ENCODE measurements at regions not wholly inside any gene's neighbourhood (a gene's known extent, or its start where the extent isn't known, plus 50 kb on each side); places are given as distances from the start of the nearest gene placed in this dataset.

DNA sequence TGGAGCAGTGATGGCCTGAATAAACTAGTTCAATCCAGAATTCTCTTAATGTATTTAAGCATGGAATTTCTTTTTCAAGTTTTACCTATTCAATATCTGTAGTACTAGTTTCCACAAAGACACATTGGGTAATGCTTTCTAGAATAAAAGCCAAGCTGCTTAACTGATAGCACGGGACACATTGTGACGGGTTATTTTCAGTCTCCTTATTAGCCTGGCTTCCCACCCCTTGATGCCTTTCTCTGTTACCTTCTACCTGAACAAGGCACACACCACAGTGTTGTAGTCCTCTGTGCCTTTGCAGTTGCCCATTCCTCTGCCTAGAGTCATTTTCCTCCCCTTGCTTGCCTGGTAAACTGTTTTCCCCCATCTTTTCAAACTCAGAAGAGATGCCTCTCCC lies 139.1 kb downstream of the HDGFL1 start:
- no peak for DNase-seq (ENCODE audit: low spot score)
- TF ChIP-seq, protein P1, sequence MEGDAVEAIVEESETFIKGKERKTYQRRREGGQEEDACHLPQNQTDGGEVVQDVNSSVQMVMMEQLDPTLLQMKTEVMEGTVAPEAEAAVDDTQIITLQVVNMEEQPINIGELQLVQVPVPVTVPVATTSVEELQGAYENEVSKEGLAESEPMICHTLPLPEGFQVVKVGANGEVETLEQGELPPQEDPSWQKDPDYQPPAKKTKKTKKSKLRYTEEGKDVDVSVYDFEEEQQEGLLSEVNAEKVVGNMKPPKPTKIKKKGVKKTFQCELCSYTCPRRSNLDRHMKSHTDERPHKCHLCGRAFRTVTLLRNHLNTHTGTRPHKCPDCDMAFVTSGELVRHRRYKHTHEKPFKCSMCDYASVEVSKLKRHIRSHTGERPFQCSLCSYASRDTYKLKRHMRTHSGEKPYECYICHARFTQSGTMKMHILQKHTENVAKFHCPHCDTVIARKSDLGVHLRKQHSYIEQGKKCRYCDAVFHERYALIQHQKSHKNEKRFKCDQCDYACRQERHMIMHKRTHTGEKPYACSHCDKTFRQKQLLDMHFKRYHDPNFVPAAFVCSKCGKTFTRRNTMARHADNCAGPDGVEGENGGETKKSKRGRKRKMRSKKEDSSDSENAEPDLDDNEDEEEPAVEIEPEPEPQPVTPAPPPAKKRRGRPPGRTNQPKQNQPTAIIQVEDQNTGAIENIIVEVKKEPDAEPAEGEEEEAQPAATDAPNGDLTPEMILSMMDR (IDR thresholded peaks at IDR 0.05; ENCODE audit: extremely low read depth, missing control alignments) = no peak

DNA sequence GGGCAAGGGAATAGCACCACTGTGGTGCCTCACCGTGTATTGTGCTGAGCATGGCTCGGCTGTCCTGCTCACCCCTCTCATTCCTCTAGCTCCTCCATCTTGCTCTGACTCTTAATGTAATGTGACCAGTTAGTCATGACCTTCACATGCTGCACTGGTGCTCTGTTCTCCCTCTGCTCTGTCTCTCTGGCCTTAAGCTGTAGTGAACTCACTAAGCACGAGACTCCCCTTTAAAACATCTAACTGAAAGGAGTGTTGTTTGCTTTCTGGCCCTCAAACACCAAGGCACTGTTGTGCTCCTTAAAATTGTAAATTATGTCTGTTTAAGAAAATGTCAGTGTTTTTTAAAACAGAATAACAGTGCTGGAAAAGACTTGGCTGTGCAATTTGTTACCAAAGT lies 140.4 kb downstream of the HDGFL1 start:
- TF ChIP-seq, protein P1 (IDR thresholded peaks at IDR 0.05; ENCODE audit: extremely low read depth, missing control alignments) = no peak
- no peak for DNase-seq (ENCODE audit: low spot score)

DNA sequence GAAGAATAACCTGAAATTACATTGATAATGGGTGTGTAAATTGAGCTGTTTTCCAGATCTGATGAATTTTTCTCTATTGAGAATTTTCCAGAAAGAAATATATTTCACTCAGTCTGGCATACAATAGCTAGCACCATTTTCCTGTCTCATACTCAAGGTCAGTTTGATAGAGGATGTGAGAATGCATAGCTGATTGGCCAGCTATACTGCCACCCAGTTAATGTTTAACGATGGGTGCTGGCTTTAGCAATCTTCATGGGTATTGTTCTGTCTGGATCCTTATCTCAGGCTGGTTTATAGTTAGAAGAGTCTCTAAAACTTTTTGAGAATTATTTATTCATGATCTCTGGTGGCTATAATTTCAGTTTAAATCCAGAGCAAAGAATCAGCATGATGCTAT lies 147.4 kb downstream of the HDGFL1 start:
- TF ChIP-seq, protein P1 (IDR thresholded peaks at IDR 0.05; ENCODE audit: extremely low read depth, missing control alignments) = no peak
- DNase-seq (ENCODE audit: low spot score) = no peak

DNA sequence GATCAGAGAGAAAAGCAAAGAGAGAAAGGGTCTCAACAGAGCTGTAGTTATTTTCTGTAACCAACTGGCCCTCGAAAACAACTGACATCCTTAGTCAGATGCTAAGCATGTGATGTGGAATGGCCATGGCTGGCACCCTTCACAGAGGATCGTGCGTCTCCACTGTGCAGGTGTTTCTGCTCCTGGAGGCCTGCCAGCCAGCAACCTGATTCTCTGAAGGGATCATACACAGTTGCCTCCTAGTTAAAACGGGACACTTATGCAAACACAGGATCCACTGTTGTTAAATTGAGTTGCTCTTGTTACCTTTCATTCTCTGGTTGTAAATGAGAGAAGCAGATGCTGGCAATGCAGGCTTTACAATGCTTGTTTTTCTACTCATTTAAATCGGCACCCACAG lies 148.5 kb downstream of the HDGFL1 start:
- DNase-seq (ENCODE audit: low spot score) = no peak
- TF ChIP-seq, protein P1 (IDR thresholded peaks at IDR 0.05; ENCODE audit: extremely low read depth, missing control alignments) = no peak

DNA sequence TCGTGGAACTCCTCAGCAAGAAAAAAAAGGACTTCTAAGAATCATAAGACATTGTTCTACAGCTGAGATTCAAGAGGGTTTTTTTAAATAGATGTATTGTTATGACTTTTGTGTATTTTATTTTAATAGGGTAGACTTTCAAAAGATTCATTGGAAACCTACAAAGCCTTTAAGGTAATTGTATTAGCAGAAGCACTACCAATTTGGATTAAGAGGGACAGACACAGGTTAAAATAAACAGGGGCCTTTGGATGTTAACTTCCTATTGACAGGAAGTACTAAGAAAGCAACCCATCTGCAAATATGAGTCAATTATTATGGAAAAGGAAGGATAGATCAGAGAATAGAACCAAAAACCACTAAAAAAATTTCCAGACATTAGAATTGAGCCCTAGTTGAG lies 153.5 kb downstream of the HDGFL1 start:
- TF ChIP-seq, protein P1 (IDR thresholded peaks at IDR 0.05; ENCODE audit: extremely low read depth, missing control alignments) = no peak
- no peak for DNase-seq (ENCODE audit: low spot score)

DNA sequence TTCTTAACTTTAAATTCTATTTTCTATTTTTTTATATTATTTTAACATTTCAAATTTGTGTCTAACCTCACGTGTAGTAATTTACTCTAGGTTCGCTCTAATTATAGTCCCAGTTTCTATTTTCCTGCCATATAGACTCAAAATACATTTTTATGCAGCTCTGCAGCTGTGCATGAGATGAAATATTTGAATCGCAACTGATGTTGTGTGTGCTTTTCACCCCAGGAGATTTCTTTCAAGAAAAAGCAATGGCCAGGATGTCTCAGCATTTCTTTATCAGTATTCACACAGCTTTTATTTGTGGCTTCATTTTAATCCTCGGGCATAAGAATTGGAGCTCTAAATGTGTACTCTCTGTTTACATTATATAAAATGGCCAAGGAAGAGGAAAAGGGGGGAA lies 157.6 kb downstream of the HDGFL1 start:
- DNase-seq (ENCODE audit: low spot score) = no peak
- TF ChIP-seq, protein P1 (IDR thresholded peaks at IDR 0.05; ENCODE audit: extremely low read depth, missing control alignments) = no peak

DNA sequence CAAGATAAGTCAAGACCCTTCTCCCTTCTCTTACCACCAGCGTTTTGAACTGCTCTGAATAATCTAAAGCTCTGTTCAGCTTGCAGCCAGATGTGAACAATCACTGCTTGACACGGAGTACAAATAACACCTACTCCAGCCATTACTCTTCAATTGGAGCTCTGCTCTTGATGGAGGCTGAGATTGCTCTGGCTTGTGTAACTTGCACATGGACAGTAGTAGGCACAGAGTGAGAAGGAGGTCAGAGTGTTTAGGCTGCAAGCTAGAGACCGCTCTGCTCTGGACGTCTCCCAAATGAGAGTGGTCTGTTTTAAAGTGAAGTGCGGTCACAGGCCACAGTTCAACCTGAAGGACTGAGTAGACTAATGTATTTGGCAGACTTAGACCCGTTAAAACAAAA lies 158.3 kb downstream of the HDGFL1 start:
- TF ChIP-seq, protein P1 (IDR thresholded peaks at IDR 0.05; ENCODE audit: extremely low read depth, missing control alignments) = no peak
- DNase-seq (ENCODE audit: low spot score) = no peak
